Activated naive CD4-positive, alpha-beta T cell treated with anti-CD3 and anti-CD28 coated beads for 36 hours (primary cell): ENCODE measurements at regions not wholly inside any gene's neighbourhood (a gene's known extent, or its start where the extent isn't known, plus 50 kb on each side); places are given as distances from the start of the nearest gene placed in this dataset. TPM values are rescaled to one million over a fixed set of nuclear protein-coding genes. Genes with fewer than 3 reads are reported as not detected.

Experiments
- CTCF ChIA-PET: fragments of 350-600 bp; sonication (Branson Sonifier 250); formaldehyde crosslinking; loops from one replicate; lab custom pipeline; 2021; ENCODE audit warnings: antibody characterized with exemption; lab: Charles Lee
- DNase-seq: peaks from one replicate; pipeline ENCODE4 v3.0.0-alpha.2; 2020
- H3K27ac Mint-ChIP-seq: one replicate; pipeline ENCODE4 v1.8.0; 2021; ENCODE audit warnings: mild to moderate bottlenecking, mixed read lengths
- H3K27me3 Mint-ChIP-seq: one replicate; pipeline ENCODE4 v1.8.0; 2021; ENCODE audit warnings: low read depth, mixed read lengths
- H3K36me3 Mint-ChIP-seq: one replicate; pipeline ENCODE4 v1.8.0; 2021; ENCODE audit warnings: low read depth, mixed read lengths
- H3K4me1 Mint-ChIP-seq: one replicate; pipeline ENCODE4 v1.8.0; 2021; ENCODE audit warnings: low read depth, mixed read lengths
- H3K4me3 Mint-ChIP-seq: one replicate; pipeline ENCODE4 v1.8.0; 2021; ENCODE audit warnings: mild to moderate bottlenecking, moderate library complexity, mixed read lengths
- H3K9me3 Mint-ChIP-seq: one replicate; pipeline ENCODE4 v1.8.0; 2021; ENCODE audit warnings: mixed read lengths
- intact Hi-C: fragments of 100-400 bp; cut with micrococcal nuclease; formaldehyde crosslinking; loops from one replicate; pipeline ENCODE4 v1.15.1; 2023
- microRNA-seq: library from miRNA; unstranded; fragments of <30 nt; microRNA quantifications from one replicate; pipeline ENCODE4 v1.2.0, GENCODE V29; 2022; ENCODE audit warnings: borderline microRNAs expressed, borderline replicate concordance

DNA sequence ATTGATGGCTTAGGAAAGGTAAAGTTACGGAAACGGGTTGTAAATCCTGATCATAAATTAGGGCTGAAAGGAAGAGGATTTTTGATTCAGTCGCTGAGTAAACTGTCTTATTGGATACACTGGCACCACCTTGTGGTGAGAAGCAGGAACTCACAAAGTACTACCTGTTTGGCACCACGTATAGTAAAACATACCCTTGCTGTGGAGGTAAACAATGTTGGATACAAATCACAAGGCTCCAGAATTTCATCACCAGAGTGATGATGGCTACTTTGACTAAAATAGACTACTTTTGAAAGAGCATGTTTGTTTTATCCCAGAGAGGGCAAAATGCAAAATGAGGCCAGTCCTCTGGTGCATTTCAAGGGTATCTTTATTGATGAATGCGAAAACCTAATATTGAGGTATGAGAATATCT, 216.9 kb downstream of the IGSF11 start:
- Mint-ChIP-seq H3K36me3 (no peaks in the 10 kb centered on the region), H3K27me3 (peaks cover 3% of the 10 kb centered on the region), H3K9me3 (no peaks in the 10 kb centered on the region), H3K27ac (no peak overlapping the region), H3K4me1 (no peaks in the 10 kb centered on the region), H3K4me3 (no peak overlapping the region)
- CTCF ChIA-PET: interaction anchor here (0.8 to 1.4 kb wide), 4 partner anchors 9 to 40 kb away, joined by 3 to 4 read pairs (median 4); no protein-coding TSS in a partner anchor
- intact Hi-C loops: loop anchor here (1.0 to 5.0 kb wide), 3 partner anchors 189 to 1799 kb away; no protein-coding TSS in a partner anchor
- DNase-seq: peak; percentile 59

DNA sequence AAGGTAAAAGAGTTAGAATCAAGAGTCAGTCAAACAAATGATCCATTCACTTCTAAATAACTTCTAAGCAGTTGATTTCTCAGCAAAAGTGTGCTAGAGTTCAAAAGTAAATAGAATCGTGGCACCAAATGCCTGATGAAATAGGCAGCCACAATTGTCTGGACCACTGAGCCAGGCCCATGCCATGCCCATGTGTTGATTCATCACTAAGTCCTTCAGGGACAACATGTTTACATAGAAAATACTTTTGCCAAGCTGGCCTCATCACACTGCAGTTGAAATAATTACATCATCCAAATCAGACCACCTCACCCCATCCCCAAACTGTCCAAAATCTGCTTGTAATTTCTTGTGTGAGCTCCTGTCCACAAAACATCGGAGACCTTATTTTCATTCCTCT, 216.3 kb downstream of the IGSF11 start:
- Mint-ChIP-seq H3K9me3 (no peaks in the 10 kb centered on the region), H3K4me1 (no peaks in the 10 kb centered on the region)

DNA sequence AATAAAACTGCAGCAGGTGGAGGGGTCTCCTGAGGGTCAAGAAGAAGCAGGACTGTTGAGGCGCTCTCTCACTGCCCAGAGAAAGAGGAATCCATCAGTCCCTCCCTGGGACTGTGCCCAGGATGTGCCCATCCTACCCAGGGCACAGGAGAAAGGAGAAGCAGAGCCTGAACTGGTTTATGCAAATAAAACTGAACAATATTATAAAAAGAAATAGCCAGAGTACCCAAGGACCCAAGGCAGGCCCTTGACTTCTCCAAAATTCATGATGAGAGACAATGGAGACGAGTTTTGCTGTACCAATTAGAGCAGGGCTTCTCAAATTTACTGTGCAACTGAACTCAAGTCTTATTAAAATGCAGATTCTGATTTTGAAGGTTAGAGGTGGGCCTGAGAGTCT, 211.0 kb downstream of the IGSF11 start:
- no peaks in the 10 kb centered on the region for H3K27me3 Mint-ChIP-seq
- no peak overlapping the region for H3K4me3 Mint-ChIP-seq
- no peak for DNase-seq
- H3K36me3 Mint-ChIP-seq: no peaks in the 10 kb centered on the region
- intact Hi-C loops: no loop called here
- H3K4me1 Mint-ChIP-seq: no peaks in the 10 kb centered on the region
- no peaks in the 10 kb centered on the region for H3K9me3 Mint-ChIP-seq
- no peak overlapping the region for H3K27ac Mint-ChIP-seq
- CTCF ChIA-PET: no interaction called here

More for the DNA sequence above, 216.3 kb downstream of the IGSF11 start:
- peaks cover 3% of the 10 kb centered on the region for H3K27me3 Mint-ChIP-seq
- intact Hi-C loops: loop anchor here (2.0 to 5.0 kb wide), 2 partner anchors 821 to 1800 kb away; no protein-coding TSS in a partner anchor
- H3K27ac Mint-ChIP-seq: no peak overlapping the region
- CTCF ChIA-PET: interaction anchor here (0.7 to 1.4 kb wide), 6 partner anchors 9 to 40 kb away, joined by 3 to 6 read pairs (median 4); no protein-coding TSS in a partner anchor
- DNase-seq: no peak
- H3K4me3 Mint-ChIP-seq: no peak overlapping the region
- H3K36me3 Mint-ChIP-seq: no peaks in the 10 kb centered on the region

DNA sequence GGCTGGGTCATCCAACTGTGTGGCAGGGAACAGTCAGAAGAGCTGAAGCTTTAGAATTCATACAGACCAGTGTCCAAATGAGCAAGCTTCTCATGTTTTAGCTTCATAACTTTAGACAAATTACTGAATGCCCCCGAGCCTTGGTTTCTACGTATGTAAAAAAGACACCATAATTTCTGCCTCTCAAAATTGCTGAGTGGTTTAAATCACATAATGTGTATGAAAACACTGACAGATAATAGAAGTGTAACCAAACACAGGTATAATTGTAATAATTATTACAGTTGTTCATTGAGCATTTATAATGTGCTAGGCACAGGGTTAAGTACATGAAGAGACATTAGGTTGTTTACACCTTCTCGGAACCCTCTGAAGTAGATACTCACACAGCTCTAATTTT, 207.2 kb downstream of the IGSF11 start:
- Mint-ChIP-seq H3K4me1 (no peaks in the 10 kb centered on the region), H3K9me3 (no peaks in the 10 kb centered on the region), H3K27me3 (peaks cover 3% of the 10 kb centered on the region), H3K4me3 (no peak overlapping the region), H3K36me3 (no peaks in the 10 kb centered on the region), H3K27ac (no peak overlapping the region)
- intact Hi-C loops: no loop called here
- CTCF ChIA-PET: interaction anchor here (0.8 to 1.3 kb wide), 3 partner anchors 10 to 207 kb away, joined by 3 to 7 read pairs (median 4); partner anchors contain the start of gene IGSF11
- DNase-seq: no peak

DNA sequence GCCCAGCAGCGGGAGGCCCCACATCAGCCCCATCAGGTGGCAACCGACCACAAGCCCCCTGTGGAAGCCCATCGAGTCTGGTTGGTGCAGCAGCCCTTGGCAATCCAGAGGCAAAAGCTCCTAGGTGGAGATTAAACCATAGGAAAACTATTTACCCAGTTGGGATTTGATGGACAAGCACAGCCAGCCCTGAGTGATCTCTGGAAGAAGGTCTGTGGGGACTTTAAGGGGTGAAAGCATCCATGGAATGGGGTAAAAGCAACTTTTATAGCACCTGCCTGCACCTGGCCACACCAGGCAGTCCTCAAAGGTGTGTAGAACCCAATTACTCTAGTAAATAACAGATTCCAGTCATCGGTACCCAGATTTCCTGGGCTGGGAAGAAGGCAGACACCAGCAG, 206.3 kb downstream of the IGSF11 start:
- intact Hi-C loops: no loop called here
- no peak overlapping the region for H3K27ac Mint-ChIP-seq
- H3K4me3 Mint-ChIP-seq: no peak overlapping the region
- H3K4me1 Mint-ChIP-seq: no peaks in the 10 kb centered on the region
- no peaks in the 10 kb centered on the region for H3K9me3 Mint-ChIP-seq
- peaks cover 4% of the 10 kb centered on the region for H3K27me3 Mint-ChIP-seq
- no peak for DNase-seq
- no peaks in the 10 kb centered on the region for H3K36me3 Mint-ChIP-seq
- CTCF ChIA-PET: no interaction called here

DNA sequence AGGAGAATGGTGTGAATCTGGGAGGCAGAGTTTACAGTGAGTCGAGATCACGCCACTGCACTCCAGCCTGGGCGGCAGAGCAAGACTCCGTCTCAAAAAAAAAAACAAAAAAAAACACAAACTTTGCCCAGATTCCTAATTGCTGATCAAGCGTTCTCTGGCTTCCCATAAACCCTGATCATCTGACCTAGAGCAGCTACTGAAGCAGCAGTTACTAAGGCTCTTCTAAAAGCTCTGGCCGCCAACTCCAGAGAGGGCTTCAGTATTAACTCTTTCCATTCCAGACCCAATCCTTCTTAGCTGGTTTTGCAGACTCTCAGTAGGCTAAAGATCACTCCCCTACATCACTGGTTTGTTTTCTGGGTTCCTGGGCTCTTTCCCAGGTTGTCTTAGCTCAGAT, 201.6 kb downstream of the IGSF11 start:
- CTCF ChIA-PET: interaction anchor here (1.1 kb wide), 1 partner anchor 15 kb away, joined by 3 read pairs; no protein-coding TSS in a partner anchor
- intact Hi-C loops: no loop called here
- no peak overlapping the region for H3K27ac Mint-ChIP-seq
- no peaks in the 10 kb centered on the region for H3K36me3 Mint-ChIP-seq
- H3K27me3 Mint-ChIP-seq: peaks cover 17% of the 10 kb centered on the region
- peaks cover 3% of the 10 kb centered on the region for H3K9me3 Mint-ChIP-seq
- DNase-seq: no peak
- H3K4me3 Mint-ChIP-seq: no peak overlapping the region
- H3K4me1 Mint-ChIP-seq: no peaks in the 10 kb centered on the region

DNA sequence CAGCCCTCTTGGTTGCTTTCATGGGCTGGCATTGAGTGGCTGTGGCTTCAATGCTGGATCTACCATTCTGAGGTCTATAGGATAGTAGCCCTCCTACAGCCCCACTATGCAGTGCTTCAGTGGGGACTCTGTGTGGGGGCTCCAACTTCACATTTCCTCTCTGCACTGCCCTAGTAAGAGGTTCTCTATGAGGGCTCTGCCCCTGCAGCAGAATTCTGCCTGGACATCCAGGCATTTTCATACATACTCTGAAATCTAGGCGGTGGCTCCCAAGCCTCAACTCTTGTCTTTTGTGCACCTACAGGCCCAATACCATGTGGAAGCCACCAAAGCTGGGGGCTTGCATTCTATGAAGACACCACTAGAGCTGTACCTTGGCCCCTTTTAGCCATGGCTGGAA, 195.8 kb downstream of the IGSF11 start:
- intact Hi-C loops: no loop called here
- CTCF ChIA-PET: no interaction called here
- no peak for DNase-seq
- Mint-ChIP-seq H3K9me3 (peaks cover 35% of the 10 kb centered on the region), H3K4me1 (no peaks in the 10 kb centered on the region), H3K27ac (no peak overlapping the region), H3K4me3 (no peak overlapping the region), H3K36me3 (peaks cover 2% of the 10 kb centered on the region), H3K27me3 (peaks cover 13% of the 10 kb centered on the region)

DNA sequence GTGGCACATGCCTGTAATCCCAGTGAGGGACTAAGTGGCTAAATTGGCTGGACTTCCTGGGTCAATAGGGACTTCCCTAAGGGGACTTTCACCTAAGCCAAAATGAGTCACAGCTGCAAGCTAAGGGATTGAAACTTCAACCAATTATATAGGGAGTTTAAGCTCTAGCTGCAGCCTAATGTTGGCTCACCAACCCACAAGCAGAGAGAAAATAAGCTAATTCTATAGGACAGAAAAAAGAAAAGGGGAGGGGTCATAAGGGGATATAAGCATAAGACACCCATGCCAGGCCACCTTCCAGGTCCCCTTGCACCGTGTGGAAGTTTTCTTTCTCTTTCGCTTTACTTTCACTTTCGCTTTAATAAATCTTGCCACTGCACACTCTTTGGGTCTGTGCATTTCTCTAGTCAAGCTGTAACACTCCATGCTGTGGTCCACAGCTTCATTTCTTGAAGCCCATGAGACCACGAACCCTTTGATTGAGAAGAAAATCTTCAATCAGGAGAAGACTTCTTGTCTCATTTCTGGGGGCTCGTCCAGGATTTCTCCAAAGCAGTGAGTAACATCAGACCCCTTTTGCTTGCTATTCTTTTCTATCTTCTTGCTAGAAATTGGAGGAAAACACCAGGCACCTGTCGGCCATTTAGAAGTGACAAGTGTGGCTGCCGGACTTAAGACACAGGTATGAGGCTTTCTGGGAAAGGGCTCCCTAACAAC, 192.3 kb downstream of the IGSF11 start:
- peak; percentile 9 for DNase-seq

DNA sequence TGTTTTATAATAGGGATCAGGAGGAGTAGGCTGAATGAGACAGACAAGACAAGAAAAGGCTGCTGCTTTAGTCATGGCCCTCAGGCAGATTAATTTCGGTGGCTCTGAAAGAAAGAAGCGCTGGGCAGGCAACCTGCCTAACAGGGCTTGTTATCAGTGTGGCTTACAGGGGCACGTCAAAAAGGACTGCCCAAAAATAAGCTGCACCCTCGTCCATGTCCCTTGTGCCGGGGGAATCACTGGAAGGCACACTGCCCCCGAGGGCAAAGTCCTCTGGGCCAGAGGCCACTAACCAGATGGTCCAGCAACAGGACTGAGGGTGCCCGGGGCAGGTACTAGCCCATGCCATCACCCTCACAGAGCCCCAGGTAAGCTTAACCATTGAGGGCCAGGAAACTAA, 188.5 kb downstream of the IGSF11 start:
- intact Hi-C loops: no loop called here
- H3K36me3 Mint-ChIP-seq: no peaks in the 10 kb centered on the region
- peaks cover 21% of the 10 kb centered on the region for H3K9me3 Mint-ChIP-seq
- no peak overlapping the region for H3K27ac Mint-ChIP-seq
- no peaks in the 10 kb centered on the region for H3K27me3 Mint-ChIP-seq
- no peaks in the 10 kb centered on the region for H3K4me1 Mint-ChIP-seq
- DNase-seq: no peak
- no peak overlapping the region for H3K4me3 Mint-ChIP-seq
- CTCF ChIA-PET: no interaction called here

More for the DNA sequence above, 192.3 kb downstream of the IGSF11 start:
- Mint-ChIP-seq H3K27me3 (no peaks in the 10 kb centered on the region), H3K27ac (no peak overlapping the region), H3K9me3 (peaks cover 35% of the 10 kb centered on the region), H3K4me3 (no peak overlapping the region), H3K4me1 (no peaks in the 10 kb centered on the region), H3K36me3 (peaks cover 2% of the 10 kb centered on the region)
- intact Hi-C loops: no loop called here
- CTCF ChIA-PET: no interaction called here

Small RNAs in the stretch of these regions (microRNA-seq; reads per million reads assigned to microRNA genes)
- not detected for gene MIR4447
